Lower leg skin (tissue), 4 donors: ENCODE measurements at regions not wholly inside any gene's neighbourhood (a gene's known extent, or its start where the extent isn't known, plus 50 kb on each side); places are given as distances from the start of the nearest gene placed in this dataset.

ENCODE experiments used
- DNase-seq, 2 donors: peaks; one replicate each; pipeline ENCODE4 v3.0.0-alpha.2; 2019; ENCODE audit warnings: low spot score in 2 of 2
- H3K4me3 ChIP-seq: fragments of 200-600 bp; sonication (generic); 2 replicates; pipeline ENCODE4 v1.5.1; 2017; ENCODE audit warnings: mild to moderate bottlenecking, low read depth; ENCODE audit not compliant: poor library complexity, severe bottlenecking
- CTCF ChIP-seq, 3 donors: fragments of 450-650 bp; IDR thresholded peaks; one replicate each; pipeline ENCODE4 v1.5.1; 2016; ENCODE audit warnings: antibody characterized with exemption in 3 of 3, mild to moderate bottlenecking in 3 of 3, moderate library complexity in 2 of 3
- POLR2A ChIP-seq, 2 donors: fragments of 450-650 bp; IDR thresholded peaks; one replicate each; pipeline ENCODE4 v1.6.1; 2016 to 2017; ENCODE audit warnings: antibody characterized with exemption in 2 of 2, mild to moderate bottlenecking in 1 of 2, moderate library complexity in 1 of 2
- WGBS, 2 donors: methylation state at CpG; one replicate each; pipeline ENCODE4 v1.1.5; 2018; 5-methylcytosine and 5-hydroxymethylcytosine counted together
- intact Hi-C: fragments of 100-400 bp; cut with DNase I; formaldehyde crosslinking; loops from one replicate; pipeline ENCODE4 v1.15.0; 2023; ENCODE audit warnings: low total_unique reads

GRCh38 chr10:89966211-89966610, 264.8 kb downstream of the KIF20B start:
- TF ChIP-seq POLR2A (IDR thresholded peaks at IDR 0.05) (no peak), CTCF (IDR thresholded peaks at IDR 0.05) (no peak)
- intact Hi-C loops, result no loop called here
- DNase-seq, result no peak
- 60 to 90% methylated on average over 1 of the region's 1 CpG for WGBS, 2 donors
- H3K4me3 ChIP-seq, result no peak overlapping the region

DNA sequence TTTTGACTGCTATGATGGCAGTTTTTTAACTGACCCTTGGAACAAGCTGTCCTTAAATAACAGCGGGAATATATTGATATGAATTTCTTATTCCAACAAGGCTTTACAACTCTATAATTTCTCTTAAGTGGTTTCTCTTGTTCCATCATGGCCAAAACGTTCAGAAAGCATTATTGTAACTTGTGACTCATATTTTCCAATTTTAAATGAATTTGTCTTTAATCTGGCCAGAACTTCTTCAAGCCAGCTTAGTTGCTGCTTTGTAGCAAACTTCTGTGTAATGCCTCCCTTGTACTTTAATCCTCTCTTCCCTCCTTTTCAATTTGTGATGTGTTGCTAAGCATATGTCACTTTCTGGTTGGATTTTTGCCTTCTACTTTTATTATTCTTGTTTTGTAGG, 271.9 kb downstream of the KIF20B start:
- 42 to 47% methylated on average over 2 of the region's 2 CpGs for WGBS, 2 donors
- no peak overlapping the region for H3K4me3 ChIP-seq
- intact Hi-C loops, result no loop called here
- no peak for TF ChIP-seq CTCF (IDR thresholded peaks at IDR 0.05)
- TF ChIP-seq POLR2A (IDR thresholded peaks at IDR 0.05), result no peak
- no peak for DNase-seq

DNA sequence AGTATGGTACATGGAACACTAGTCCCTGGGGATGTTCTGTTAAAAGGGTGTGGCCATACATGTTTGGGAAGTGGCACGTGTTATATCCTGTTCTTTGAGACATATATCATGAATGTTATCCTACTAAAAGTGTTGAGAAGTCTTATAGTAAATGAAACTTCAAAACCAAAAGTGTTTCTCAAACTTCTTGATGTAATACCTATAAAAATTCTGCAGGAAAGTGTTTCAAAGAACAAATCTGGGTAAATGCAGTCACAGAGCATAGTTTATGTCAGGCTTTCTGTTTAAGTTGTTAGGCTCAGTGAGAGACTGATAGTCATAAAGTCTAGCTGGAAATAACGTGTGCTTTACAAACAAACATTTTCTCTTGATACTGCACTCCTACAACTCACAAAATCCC, 273.7 kb downstream of the KIF20B start:
- intact Hi-C loops, result no loop called here
- no peak for TF ChIP-seq CTCF (IDR thresholded peaks at IDR 0.05)
- TF ChIP-seq POLR2A (IDR thresholded peaks at IDR 0.05), result no peak
- DNase-seq, result no peak
- H3K4me3 ChIP-seq, result no peak overlapping the region
- 29 to 37% methylated on average over 2 of the region's 2 CpGs for WGBS, 2 donors

DNA sequence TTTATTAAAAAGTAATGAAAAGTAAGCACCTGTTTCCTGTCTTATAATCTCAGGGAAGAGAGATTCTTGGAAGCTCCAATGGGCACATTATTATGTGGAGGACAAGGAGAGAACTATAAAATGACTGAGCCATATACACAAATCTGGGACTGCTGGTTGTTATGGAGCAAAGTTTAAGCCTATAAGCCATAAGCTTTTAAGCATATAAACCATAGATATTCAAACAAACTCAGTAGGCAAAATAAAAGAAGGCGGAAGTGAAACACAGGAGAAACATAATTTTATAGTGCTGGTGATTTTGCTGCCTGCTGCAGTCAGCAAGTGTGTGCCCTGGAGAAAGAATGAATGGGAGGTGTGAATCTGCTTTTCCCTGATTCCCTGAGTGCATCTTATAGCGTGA, 274.4 kb downstream of the KIF20B start:
- intact Hi-C loops, result no loop called here
- TF ChIP-seq POLR2A (IDR thresholded peaks at IDR 0.05) (no peak), CTCF (IDR thresholded peaks at IDR 0.05) (no peak)
- 84 to 86% methylated on average over 2 of the region's 2 CpGs for whole genome bisulfite sequencing, 2 donors
- no peak overlapping the region for H3K4me3 ChIP-seq
- no peak for DNase-seq

DNA sequence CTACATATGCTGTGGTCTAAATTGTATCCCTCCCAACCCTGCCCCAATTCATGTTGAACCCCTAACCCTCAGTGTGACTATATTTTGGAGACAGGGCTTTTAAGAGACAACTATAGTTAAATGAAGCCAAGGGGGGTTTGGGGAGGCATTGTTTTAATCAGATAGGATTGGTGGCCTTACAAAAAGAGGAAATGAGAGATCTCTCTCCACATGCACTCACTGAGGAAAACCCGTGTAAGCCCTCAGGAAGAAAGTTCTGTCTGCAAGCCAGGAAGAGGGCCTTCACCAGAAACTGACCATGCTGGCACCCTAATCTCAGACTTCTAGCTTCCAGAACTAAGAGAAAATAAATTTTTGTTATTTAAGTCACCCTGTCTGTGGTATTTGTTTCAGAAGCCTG, 276.7 kb downstream of the KIF20B start:
- intact Hi-C loops, result no loop called here
- WGBS, 2 donors, result 59 to 65% methylated on average over 1 of the region's 1 CpG
- no peak for DNase-seq
- TF ChIP-seq CTCF (IDR thresholded peaks at IDR 0.05) (no peak), POLR2A (IDR thresholded peaks at IDR 0.05) (no peak)
- no peak overlapping the region for H3K4me3 ChIP-seq

GRCh38 chr10:89979726-89980125, 278.3 kb downstream of the KIF20B start:
- WGBS, 2 donors, result 75 to 79% methylated on average over 1 of the region's 1 CpG
- no peak overlapping the region for H3K4me3 ChIP-seq
- intact Hi-C loops, result no loop called here
- DNase-seq, result no peak
- TF ChIP-seq CTCF (IDR thresholded peaks at IDR 0.05), result no peak
- TF ChIP-seq POLR2A (IDR thresholded peaks at IDR 0.05), result no peak
